SK-MEL-5 (cell line): ENCODE measurements at regions not wholly inside any gene's neighbourhood (a gene's known extent, or its start where the extent isn't known, plus 50 kb on each side); places are given as distances from the start of the nearest gene placed in this dataset.

Source experiments
- DNase-seq: peaks from one replicate; pipeline ENCODE4 v3.0.0-alpha.2; 2016; ENCODE audit warnings: low read depth, low spot score
- in situ Hi-C: cut with HindIII; loops from 2 replicates; pipeline ENCODE4 v1.10.0; 2016; ENCODE audit warnings: low sequenced_read_pairs, high pct_unique_total_duplicates, low pct_unique_long_range_greater_than_20kb

DNA sequence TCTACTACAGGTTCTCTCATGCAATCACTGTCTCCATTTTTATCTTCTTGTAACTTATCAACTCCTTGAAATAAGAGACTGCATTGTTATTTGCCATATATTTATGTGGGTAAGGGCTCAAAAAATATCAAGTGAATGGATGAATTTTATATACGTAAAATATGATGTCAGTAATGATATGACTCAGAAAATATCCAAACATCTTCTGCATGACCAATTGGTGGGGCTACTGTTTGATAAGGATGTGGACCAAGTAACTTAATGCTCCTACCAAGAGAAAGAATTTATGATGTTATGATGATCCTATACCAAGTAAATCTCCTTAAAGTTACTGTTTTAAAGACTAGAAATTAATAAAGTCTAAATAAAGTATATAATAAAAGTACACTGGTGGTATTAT lies 103.7 kb downstream of the OGFRL1 start:
- in situ Hi-C loops, result no loop called here
- no peak for DNase-seq

DNA sequence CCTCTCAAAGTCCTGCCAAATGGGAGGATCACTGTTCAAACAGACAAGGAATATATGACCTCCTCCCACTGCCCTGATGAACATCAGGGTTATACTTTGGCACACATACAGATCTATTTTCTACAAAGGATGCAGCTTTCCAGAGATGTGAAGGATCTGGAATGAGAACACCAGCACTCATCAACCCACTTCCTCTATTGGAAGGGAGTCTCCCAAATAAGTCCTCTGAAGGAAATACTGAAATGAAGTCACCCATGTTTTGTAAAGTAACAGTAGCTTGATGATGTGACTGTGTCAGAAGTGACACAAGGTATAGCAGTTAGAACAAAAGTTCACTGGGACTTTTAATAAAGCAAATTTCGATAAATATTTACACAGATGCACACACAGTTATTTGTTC lies 104.9 kb downstream of the OGFRL1 start:
- in situ Hi-C loops, result no loop called here
- no peak for DNase-seq

DNA sequence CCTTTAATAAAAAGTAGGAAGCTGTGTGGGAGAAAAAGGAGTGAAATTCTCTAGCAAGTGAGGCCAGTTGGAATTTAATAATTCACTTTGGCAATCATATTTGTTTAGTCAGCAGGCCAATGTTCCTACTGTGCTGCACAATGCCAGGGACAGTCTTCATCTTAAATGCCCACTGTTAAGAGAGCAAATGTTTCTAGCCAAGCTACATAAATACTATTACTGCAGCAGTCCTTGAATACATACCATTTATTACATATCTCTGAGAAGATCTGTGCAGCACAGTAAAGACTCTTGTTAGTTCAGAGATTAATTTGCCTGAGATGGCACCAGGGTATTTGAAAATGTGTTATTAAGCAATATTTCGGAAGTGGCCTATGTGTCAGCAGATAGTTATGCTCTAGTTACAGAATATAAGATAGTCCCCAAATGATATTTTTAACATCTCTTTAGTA lies 105.4 kb downstream of the OGFRL1 start:
- in situ Hi-C loops, result no loop called here

DNA sequence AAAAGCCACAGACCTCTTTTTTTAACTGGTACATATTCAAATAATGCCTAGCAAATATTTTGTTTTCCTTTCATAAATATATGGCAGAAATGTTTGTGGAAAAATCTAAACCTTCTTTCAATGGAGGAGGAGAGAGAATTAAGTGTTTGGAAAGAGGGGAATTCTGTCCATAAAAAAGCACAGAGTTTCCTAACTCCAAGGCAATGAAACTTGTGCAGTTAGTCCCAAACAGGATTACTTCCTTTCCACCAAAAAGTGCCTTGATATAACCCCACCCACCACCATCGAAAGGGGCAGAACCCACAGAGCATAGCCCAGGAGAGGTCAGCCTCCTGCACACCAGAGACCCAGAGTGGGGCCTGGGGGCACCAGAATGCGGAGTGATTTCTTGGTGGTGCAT lies 106.3 kb downstream of the OGFRL1 start:
- DNase-seq, result no peak
- in situ Hi-C loops, result no loop called here

More for the DNA sequence above, 105.4 kb downstream of the OGFRL1 start:
- DNase-seq, result peak; percentile 46

DNA sequence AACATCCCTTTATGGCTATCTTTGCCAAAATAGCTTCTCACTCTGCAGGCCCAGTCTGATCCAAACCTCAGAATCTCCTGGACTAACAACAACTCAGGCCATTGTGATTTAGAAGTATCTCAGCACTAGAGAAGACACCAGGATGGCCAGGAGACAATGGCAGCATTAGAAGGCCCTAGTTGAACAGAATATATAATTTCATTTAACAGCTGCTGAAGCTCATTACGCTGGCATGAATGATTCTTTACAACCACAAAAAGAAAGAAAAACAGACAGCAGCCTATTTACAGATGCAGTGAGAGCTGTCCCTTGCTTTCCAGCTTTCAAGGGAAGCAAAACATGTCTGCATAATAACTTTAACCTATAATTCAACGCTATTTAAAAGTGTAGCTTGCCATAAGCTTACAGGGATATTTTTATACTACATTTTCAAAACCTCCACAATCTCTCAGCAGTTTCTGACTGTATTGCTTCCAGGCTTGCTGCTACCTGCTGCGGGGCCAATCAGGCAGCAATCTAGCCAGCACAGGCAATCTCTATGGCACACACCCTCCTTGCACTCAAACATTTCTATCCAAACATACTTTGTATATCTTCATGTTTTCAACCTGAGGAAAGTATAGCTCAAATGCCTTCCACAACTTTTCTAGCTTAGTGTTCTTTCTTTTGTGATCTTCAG lies 107.3 kb downstream of the OGFRL1 start:
- in situ Hi-C loops, result no loop called here
- DNase-seq, result no peak

DNA sequence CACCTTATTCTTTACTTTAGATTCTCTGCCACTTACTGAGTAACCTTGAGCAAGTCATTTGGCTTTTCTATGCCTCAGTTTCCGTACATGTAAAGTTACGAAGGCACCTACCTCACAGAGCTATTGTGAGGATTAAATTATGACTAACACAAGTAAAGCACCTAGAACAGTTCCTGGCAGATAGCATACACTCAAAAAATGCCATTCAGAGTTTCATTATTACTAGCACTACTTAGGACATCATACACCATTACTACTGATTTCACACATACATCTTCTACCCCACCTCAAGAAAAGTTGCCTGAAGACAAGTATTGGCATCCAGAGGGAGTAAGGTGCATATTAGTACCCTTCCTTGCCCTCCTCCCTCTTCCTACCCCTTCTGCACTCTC lies 107.8 kb downstream of the OGFRL1 start:
- in situ Hi-C loops, result no loop called here
- no peak for DNase-seq

DNA sequence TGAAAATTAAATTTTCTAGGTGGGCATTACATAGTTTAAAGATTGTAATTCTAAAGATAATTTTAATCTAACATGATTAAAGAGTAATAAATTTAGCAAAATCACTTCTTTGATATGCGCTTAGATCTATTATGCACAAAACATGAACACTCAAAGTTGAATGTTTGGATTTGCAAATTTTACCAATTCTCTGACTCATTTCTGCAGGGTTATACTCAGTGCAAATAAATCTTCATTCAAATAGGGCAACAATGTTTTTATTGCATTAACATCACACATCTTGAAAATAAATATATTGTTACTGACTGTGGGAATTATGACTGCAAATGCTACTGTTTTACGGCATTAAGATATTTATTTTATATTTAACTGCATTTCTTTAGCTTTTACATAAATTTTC lies 110.7 kb downstream of the OGFRL1 start:
- in situ Hi-C loops, result no loop called here

DNA sequence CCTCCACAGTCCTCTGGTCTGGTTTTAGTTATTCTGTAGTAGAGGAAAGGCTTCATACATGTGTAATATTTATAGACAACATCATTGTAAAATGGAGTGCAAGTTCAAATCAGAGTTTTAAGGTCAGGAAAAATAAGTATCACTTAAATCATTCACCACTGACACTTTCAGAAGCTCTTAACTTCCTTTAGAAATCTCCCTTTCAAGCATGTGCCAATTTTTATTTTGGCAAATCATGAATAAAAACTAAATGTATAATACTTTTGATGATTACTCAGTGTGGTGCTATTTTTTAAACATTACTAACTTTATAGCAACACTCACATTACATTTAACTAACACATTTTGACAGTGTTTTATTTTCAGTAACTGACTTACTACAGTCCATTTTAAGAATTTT lies 112.2 kb downstream of the OGFRL1 start:
- no peak for DNase-seq
- in situ Hi-C loops, result no loop called here

More for the DNA sequence above, 110.7 kb downstream of the OGFRL1 start:
- no peak for DNase-seq

DNA sequence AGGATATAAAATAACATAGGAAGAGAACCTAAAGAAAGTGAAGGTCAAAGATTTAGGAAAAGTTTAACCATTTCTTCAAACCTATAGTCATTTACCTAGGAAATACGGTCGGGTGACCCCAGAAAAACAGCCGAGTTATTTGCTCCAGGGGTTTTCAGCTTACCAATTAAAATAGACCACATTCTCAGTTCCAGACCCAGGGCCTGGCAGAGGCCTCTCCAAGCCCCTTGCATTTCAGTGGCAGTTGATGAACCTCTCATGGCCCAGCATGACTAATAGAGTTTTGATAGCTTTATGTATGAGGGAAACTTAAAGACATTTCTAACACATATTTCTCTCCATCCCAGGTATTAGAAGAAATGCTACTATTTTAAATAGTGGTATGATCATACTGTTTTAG lies 113.5 kb downstream of the OGFRL1 start:
- in situ Hi-C loops, result no loop called here
- DNase-seq, result no peak

DNA sequence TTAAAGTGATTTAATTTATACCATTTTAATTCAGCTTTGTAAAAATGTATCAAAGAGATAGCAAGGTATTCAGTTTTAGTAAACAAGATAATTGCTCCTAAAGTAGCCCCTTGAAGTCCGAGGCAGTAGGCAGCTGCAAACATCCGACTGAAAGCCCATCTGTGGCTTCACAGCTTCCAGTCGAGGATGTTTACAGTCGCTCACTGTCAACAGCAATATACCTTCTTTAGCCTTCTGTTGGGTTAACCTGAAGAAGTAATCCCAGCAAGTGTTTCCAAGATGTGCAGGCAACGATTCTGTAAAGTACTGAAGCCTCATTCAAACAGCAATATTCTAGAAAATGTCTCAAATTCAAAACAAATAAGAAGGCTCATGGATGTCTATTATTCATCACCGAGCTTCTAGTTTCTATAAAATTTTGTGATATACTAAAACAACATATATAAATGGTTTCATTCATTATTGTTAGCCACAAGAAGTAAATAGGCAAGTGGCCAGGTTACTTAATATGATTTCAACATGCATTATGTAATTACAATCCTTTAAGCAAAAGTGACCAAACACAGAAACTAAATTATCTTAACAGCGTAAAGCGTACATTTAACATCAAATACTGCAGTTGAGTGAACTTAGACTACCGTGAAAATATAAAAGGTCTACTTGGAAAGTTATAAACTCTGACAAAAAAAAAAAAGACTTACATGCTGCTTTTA lies 115.0 kb downstream of the OGFRL1 start:
- in situ Hi-C loops, result no loop called here

DNA sequence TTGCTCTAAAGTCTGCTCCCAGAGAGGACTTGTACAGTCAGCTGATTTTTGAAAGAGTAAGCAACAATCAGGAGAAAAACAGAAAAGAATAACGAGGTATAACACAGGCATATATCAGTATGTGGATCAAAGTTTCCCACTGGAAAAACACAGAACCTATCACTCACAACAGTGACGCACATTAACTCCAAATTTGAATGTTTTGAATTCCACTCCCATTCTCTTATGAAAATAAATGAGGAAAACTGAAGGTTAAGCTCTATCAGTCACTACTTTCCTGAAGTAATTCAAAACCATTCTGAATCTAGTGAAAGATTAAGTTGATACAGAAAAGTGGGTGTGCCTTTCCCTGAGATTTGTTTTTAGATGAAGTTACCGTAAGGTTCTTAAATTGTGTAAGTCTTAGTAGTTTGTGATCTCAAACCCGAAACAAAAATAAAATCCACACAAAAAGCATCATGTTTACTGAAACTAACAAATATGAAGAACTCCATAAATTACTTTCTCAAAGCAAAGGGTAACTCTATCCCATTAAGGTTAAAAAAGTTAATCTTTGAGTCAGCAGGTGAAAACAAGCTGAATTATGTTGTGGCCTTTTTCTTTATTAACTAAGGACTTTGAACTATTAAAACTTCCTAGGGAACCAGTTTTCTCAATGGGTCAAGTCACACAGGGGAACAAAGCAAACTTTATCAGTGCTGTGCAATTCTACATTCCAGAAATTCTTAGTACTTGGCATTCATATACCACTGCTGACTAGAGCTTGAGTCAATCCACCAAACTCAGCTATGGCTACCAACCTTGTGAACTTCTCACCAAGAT lies 115.7 kb downstream of the OGFRL1 start:
- DNase-seq, result peak; percentile 89
- in situ Hi-C loops, result no loop called here

More for the DNA sequence above, 115.0 kb downstream of the OGFRL1 start:
- DNase-seq, result no peak

DNA sequence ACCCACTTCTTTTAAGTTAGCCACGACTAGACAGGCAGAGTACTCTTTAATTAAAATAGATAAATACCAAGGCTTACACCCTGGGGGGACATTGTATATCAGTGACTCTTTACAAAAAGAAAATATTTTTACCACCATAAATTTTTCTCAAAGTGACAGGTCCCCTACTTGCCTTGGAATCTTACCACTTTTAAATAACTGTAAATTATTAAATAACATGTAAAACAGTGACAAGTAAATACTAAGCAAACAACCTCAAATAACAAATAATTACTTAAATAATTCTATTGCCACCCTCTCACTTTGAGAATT lies 116.3 kb downstream of the OGFRL1 start:
- in situ Hi-C loops, result no loop called here
- no peak for DNase-seq

DNA sequence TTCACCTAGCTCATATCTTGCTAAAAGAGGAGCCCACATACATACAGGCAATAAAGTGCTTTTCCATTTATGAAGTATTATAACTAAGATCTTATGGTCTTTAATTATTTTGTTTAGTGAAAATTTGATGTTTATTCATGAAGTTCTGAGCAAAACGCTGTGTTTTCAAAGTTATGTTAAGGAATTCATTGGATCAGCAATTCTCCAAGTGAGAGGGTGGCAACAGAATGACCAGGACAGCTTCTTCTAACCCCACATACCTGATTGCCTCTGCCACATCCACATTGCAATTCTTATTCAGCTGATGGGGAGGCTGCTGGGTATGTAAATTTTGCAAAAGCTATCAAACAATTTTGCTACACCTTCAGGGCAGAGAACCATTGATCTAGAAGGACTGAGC lies 116.8 kb downstream of the OGFRL1 start:
- DNase-seq, result no peak
- in situ Hi-C loops, result no loop called here

DNA sequence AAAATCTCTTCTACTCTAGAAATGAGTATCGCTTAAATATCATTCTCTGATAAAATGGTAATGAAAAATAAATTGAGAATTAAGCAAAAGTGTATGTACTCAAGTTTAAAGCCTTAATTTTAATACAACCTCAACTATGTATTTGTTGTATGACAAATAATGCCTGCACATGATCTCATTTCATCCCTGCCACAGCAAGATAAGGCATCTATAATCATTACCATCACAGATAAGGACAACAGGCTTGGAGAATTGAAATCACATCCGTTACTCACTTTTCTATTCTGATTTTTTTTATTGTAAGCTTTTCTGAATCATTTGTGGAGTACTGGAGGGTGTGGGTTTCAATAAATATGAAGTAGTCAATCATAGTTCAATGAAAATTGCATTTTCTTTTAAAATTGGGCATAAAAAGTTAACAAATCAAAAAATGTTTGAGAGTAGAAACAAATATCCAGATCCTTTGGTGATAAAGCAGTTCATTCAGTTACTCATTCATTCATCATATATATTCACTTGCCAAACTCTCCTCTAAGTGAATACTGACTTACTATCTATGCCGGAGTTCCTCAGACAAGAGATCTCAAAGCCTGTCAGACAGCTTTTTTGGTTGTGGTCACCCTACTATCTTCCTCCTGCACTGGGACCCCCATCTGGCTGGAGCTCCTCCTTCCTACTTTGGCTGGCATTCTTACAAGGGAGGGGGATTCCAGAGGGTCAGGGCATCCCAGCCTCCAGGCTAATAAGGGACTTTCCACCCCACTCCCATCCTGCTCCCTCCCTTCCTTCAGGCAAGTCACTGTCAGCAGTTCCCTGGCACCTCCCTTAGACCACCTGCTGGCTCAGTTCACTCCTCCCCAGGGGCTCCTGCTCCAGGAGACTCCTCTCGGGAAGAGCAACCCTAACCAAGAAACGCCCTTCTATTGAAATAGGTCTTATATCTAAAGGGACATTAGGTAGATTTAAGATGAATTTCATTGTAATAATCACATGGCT lies 118.6 kb downstream of the OGFRL1 start:
- DNase-seq, result no peak
- in situ Hi-C loops, result no loop called here

DNA sequence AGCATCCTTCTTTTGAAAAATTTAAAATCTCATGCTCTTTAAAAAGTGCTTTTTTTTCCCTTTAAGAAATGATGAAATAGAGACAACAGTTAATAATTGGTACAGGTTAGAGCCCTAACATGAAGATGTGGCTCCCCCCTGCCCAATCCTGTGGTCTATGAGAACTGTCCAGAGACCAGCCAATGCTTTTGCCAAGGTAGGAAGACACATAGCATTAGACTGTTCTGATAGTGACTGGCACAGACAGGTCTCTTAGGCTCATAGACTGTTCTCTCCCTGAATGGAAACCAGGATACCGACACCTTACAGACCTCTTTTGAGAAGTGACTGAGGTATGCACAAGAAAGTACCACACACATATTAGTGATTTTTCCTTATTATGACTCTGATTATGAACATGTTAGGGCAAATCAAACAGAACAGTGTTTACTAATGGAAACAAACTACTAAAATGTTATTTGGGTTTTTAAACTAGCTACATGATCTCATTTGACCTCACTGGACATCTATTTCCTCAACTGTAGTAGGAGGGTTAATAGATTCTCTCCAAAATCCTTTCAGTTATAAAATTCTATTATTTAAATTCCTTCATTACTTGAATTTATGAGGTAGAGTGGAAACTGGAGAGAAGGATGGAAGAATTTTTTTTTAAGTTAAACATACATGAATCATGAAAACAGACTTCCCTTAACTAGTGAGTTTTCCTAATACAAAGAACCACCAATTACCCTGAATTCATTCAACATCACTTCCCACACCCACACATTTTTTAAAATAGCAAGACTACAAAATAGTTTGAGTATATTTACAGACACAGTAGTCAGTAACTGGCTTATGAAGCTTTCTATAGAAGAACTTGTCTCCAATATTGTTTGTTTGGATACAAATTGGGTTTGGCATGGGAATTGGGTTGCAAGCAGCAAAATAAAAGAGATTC lies 120.4 kb downstream of the OGFRL1 start:
- in situ Hi-C loops, result no loop called here
- DNase-seq, result no peak

DNA sequence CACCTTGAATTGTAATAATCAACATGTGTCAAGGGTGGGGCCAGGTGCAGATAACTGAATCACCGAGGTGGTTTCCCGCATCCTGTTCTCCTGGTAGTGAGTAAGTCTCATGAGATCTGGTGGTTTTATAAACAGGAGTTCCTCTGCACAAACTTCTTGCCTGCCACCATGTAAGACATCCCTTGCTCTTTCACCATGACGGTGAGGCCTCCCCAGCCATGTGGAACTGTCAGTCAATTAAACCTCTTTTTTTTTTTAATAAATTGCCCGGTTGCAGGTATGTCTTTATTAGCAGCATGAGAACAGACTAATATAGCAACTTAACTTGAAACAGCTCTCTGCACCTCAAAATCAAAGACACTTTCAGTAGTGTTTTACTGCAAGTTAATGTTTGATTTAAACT lies 121.6 kb downstream of the OGFRL1 start:
- in situ Hi-C loops, result no loop called here
- DNase-seq, result no peak

DNA sequence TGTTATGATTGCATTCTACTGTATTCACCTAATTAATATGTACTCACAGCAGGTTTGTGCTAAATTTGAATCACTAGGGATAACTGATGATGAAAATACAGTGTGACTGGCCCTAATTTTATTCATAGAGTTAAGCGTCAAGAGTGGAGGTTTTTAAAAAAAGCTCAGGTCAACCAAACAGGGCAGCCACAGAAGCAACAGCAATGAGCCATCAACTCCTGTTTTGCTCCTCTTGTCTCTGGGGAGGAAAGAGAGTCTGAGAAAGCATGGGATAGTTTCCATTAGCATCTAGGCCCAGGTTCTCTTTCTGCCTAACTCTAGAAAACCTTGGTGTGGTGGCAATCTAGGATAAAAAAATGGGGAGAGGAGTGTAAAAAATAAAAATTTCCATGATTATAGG lies 122.1 kb downstream of the OGFRL1 start:
- in situ Hi-C loops, result no loop called here

More for the DNA sequence above, 122.1 kb downstream of the OGFRL1 start:
- no peak for DNase-seq
